Esophagus squamous epithelium (tissue), 4 donors: ENCODE measurements at regions not wholly inside any gene's neighbourhood (a gene's known extent, or its start where the extent isn't known, plus 50 kb on each side); places are given as distances from the start of the nearest gene placed in this dataset.
"Not testable (repeated sequence)": the region's sequence is repeated elsewhere in the genome, so short reads cannot be mapped to it uniquely, and the experiment has no call there.

Experiments used
- CTCF ChIP-seq, 6 experiments: fragments of 450-650 bp in 4 of 6; fragments of 200-600 bp in 2 of 6; sonication (generic) in 2 of 6; IDR thresholded peaks; one replicate each; pipeline ENCODE4 v1.5.1; 2016 to 2019; ENCODE audit warnings: antibody characterized with exemption in 6 of 6, mild to moderate bottlenecking in 4 of 6, moderate library complexity in 4 of 6
- POLR2A ChIP-seq, 4 donors: fragments of 450-650 bp; IDR thresholded peaks; one replicate each; pipeline ENCODE4 v1.6.1; 2017; ENCODE audit warnings: antibody characterized with exemption in 4 of 4, mild to moderate bottlenecking in 4 of 4, moderate library complexity in 3 of 4

- TF ChIP-seq CTCF, POLR2A (IDR thresholded peaks at IDR 0.05): not testable (repeated sequence)
Measured at GRCh38 chrX:56365171-56365570, 133.0 kb downstream of the KLF8 start.
